HG03565 (cell line): ENCODE measurements at regions not wholly inside any gene's neighbourhood (a gene's known extent, or its start where the extent isn't known, plus 50 kb on each side); places are given as distances from the start of the nearest gene placed in this dataset.

Experiments used
- ATAC-seq: cut with Tn5 transposase; IDR thresholded peaks from one replicate; pipeline ENCODE4 v1.9.1; 2021; ENCODE audit warnings: mild to moderate bottlenecking, moderate library complexity; ENCODE audit not compliant: unreplicated experiment

DNA sequence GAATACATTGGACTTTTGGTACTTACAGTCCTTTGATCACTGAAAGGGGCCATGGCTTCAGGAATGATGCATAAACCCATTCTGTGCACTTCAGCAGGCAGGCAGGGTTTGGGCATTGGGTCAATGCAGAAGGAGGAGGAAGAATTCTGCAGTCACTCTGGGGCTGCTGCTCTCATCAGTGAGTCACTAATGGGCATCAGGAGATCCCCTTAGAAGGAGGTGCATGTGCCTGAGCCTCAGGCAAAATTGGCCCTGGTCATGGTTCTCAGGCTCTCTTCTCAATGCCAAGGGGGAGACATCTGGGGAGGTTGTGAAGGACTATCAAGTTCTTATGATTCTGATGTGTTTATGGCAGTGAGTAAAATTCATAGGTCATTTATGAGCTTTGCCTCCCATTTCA is 52.0 kb upstream of the TNP1 start:
- ATAC-seq = no peak

DNA sequence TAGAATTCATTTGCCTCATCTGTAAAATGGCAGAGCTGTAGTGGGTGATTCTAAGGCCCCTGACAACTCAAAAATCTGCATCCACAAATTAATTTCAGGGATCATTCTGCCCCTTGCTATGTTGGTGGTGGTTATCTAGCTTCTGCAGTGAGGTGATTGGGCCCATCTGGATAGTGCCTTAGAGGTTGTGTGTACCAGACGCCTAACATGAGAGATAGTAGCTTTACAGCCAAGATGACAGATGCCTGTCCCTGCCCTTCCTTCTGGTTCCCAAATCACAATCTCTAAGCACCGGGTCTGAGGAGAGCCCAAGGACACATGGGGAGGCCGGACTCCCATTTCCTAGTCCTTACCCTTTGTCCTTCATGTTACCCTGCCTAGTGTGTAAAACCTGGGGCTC is 51.1 kb upstream of the TNP1 start:
- no peak for ATAC-seq

DNA sequence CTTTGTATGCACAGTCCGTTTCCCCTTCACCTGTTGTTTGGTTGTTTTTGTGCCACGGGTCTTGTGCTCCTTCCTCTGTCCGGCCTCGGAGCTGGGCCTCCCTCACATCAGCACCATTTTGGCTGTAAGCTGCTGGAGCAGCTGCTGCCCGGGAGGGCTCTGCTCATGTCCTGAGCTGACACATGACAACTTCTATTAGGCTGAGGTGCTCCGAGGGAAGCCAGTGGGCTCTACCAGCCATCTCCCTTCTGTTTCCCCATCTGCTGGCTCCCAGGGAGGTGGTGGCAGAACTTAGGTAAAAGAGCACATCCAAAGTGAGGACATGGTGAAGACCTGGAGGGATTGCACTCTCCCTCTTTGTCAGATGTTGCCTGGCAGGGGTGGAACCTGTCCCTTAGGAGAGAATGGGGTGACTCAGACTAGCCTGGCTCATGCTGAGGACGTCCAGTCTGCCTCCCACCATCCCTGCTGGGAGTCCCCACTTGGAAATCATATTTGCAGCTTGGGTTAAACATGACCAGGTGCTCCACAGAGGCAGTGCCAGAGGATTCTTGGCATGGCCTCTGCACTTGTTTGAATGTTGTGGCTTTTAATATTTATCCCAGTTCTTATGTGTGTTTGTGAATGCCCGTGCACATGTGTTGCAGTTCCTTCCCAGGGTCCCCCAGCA is 49.8 kb upstream of the TNP1 start:
- no peak for ATAC-seq
